ENCODE measurements at regions not wholly inside any gene's neighbourhood (a gene's known extent, or its start where the extent isn't known, plus 50 kb on each side); places are given as distances from the start of the nearest gene placed in this dataset.

- Histone ChIP-seq H3K4me1 (ENCODE audit: control insufficient read depth, extremely low read depth, insufficient read depth, low read length) (no peaks in the 10 kb centered on the region), H2AFZ (ENCODE audit: control insufficient read depth, low read length) (no peak overlapping the region)
Observed at GRCh38 chr2:53381271-53381670, 386.3 kb upstream of the CHAC2 start.

GRCh38 chr2:53379547-53379946, 388.1 kb upstream of the CHAC2 start:
- no peaks in the 10 kb centered on the region for H3K9me1 ChIP-seq (ENCODE audit: control insufficient read depth, extremely low read depth, insufficient read depth, low read length)
- H3K27me3 ChIP-seq (ENCODE audit: control insufficient read depth, extremely low read depth, insufficient read depth, low read length): no peaks in the 10 kb centered on the region
- no peak overlapping the region for H3K4me3 ChIP-seq (ENCODE audit: control insufficient read depth in 2 of 3, extremely low read depth in 1 of 3, insufficient read depth in 2 of 3, low read depth in 1 of 3, low read length in 3 of 3)
- H3K9me3 ChIP-seq (ENCODE audit: control insufficient read depth, low read depth, low read length): no peaks in the 10 kb centered on the region
- DNase-seq (ENCODE audit: low read depth, low spot score) (no peak), FAIRE-seq (no peak)
- no peak overlapping the region for H3K9ac ChIP-seq (ENCODE audit: control insufficient read depth, extremely low read depth, insufficient read depth, low read length)
- TF ChIP-seq EZH2 (IDR thresholded peaks at IDR 0.05; ENCODE audit: low read length) (no peak), CTCF (optimal IDR thresholded peaks at IDR 0.05 in 1 of 3, IDR thresholded peaks at IDR 0.05 in 1 of 3, conservative IDR thresholded peaks at IDR 0.05 in 1 of 3; ENCODE audit: extremely low read depth in 1 of 3, insufficient read depth in 2 of 3, low read length in 3 of 3) (no peak)
- dilution Hi-C loops (cut with MboI; ENCODE audit: extremely low pct_ligation_motif_present, low sequenced_read_pairs): no loop called here
- no peaks in the 10 kb centered on the region for H3K79me2 ChIP-seq (ENCODE audit: control insufficient read depth, insufficient read depth, low read length)
- no peak overlapping the region for H3K4me2 ChIP-seq (ENCODE audit: control insufficient read depth, extremely low read depth, insufficient read depth, low read depth, low read length)
- H3K27ac ChIP-seq (ENCODE audit: control insufficient read depth, insufficient read depth, low read length): no peak overlapping the region
- H3K4me1 ChIP-seq (ENCODE audit: control insufficient read depth, extremely low read depth, insufficient read depth, low read length): no peaks in the 10 kb centered on the region
- H3K36me3 ChIP-seq (ENCODE audit: control insufficient read depth in 2 of 2, extremely low read depth in 1 of 2, insufficient read depth in 2 of 2, low read length in 2 of 2): no peaks in the 10 kb centered on the region
- H4K20me1 ChIP-seq (ENCODE audit: control insufficient read depth, extremely low read depth, insufficient read depth, low read length): no peaks in the 10 kb centered on the region
- no peak overlapping the region for H2AFZ ChIP-seq (ENCODE audit: control insufficient read depth, low read length)

More at GRCh38 chr2:53381271-53381670, 386.3 kb upstream of the CHAC2 start:
- Histone ChIP-seq H3K79me2 (ENCODE audit: control insufficient read depth, insufficient read depth, low read length) (no peaks in the 10 kb centered on the region), H3K9me3 (ENCODE audit: control insufficient read depth, low read depth, low read length) (no peaks in the 10 kb centered on the region), H3K9me1 (ENCODE audit: control insufficient read depth, extremely low read depth, insufficient read depth, low read length) (no peaks in the 10 kb centered on the region), H3K4me3 (ENCODE audit: control insufficient read depth in 2 of 3, extremely low read depth in 1 of 3, insufficient read depth in 2 of 3, low read depth in 1 of 3, low read length in 3 of 3) (no peak overlapping the region), H3K27ac (ENCODE audit: control insufficient read depth, insufficient read depth, low read length) (no peak overlapping the region), H3K36me3 (ENCODE audit: control insufficient read depth in 2 of 2, extremely low read depth in 1 of 2, insufficient read depth in 2 of 2, low read length in 2 of 2) (no peaks in the 10 kb centered on the region), H3K27me3 (ENCODE audit: control insufficient read depth, extremely low read depth, insufficient read depth, low read length) (no peaks in the 10 kb centered on the region), H3K4me2 (ENCODE audit: control insufficient read depth, extremely low read depth, insufficient read depth, low read depth, low read length) (no peak overlapping the region), H4K20me1 (ENCODE audit: control insufficient read depth, extremely low read depth, insufficient read depth, low read length) (no peaks in the 10 kb centered on the region), H3K9ac (ENCODE audit: control insufficient read depth, extremely low read depth, insufficient read depth, low read length) (no peak overlapping the region)
- dilution Hi-C loops (cut with MboI; ENCODE audit: extremely low pct_ligation_motif_present, low sequenced_read_pairs): no loop called here
- TF ChIP-seq CTCF (optimal IDR thresholded peaks at IDR 0.05 in 1 of 3, IDR thresholded peaks at IDR 0.05 in 1 of 3, conservative IDR thresholded peaks at IDR 0.05 in 1 of 3; ENCODE audit: extremely low read depth in 1 of 3, insufficient read depth in 2 of 3, low read length in 3 of 3): no peak
- no peak for TF ChIP-seq EZH2 (IDR thresholded peaks at IDR 0.05; ENCODE audit: low read length)
- FAIRE-seq (no peak), DNase-seq (ENCODE audit: low read depth, low spot score) (no peak)
